GM12892 (cell line): ENCODE measurements at regions not wholly inside any gene's neighbourhood (a gene's known extent, or its start where the extent isn't known, plus 50 kb on each side); places are given as distances from the start of the nearest gene placed in this dataset.

Source experiments
- POLR2A ChIP-seq: IDR thresholded peaks from 2 replicates; pipeline ENCODE4 v1.6.1; 2011; ENCODE audit warnings: low read depth, low read length, control low read depth
- POLR2AphosphoS5 ChIP-seq: IDR thresholded peaks from 2 replicates; pipeline ENCODE4 v1.6.1; 2011; ENCODE audit warnings: low read depth, low read length, control low read depth
- TAF1 ChIP-seq: IDR thresholded peaks from 2 replicates; pipeline ENCODE4 v1.6.1; 2011; ENCODE audit warnings: low read depth, mild to moderate bottlenecking, control low read depth, low read length, borderline replicate concordance

- no peak for TF ChIP-seq POLR2AphosphoS5
- TF ChIP-seq POLR2A, result no peak
- TF ChIP-seq TAF1, result no peak
These were observed 138.4 kb downstream of the RPIA start for GRCh38 chr2:88829607-88830463.
